Epithelial cell of proximal tubule (primary cell): ENCODE measurements at regions not wholly inside any gene's neighbourhood (a gene's known extent, or its start where the extent isn't known, plus 50 kb on each side); places are given as distances from the start of the nearest gene placed in this dataset.

Experiments used
- DNase-seq: peaks from one replicate; pipeline ENCODE4 v3.0.0-alpha.2; 2011; ENCODE audit warnings: low read depth
- H3K4me3 ChIP-seq: 2 replicates; pipeline ENCODE4 v1.5.1; 2011; ENCODE audit warnings: low read depth, mild to moderate bottlenecking, low read length
- CTCF ChIP-seq: conservative IDR thresholded peaks from 2 replicates; pipeline ENCODE4 v1.5.1; 2012; ENCODE audit warnings: low read depth, mild to moderate bottlenecking, low read length

- no peak overlapping the region for H3K4me3 ChIP-seq
- DNase-seq = no peak
- no peak for TF ChIP-seq CTCF
These were observed 311.9 kb upstream of the POT1 start for GRCh38 chr7:125241548-125241947.

GRCh38 chr7:125222596-125222995 lies 293.0 kb upstream of the POT1 start:
- no peak overlapping the region for H3K4me3 ChIP-seq
- no peak for TF ChIP-seq CTCF
- DNase-seq = no peak

GRCh38 chr7:125218076-125218475 lies 288.5 kb upstream of the POT1 start:
- no peak for TF ChIP-seq CTCF
- no peak for DNase-seq
- H3K4me3 ChIP-seq = no peak overlapping the region

GRCh38 chr7:125201002-125201401 lies 271.4 kb upstream of the POT1 start:
- no peak for TF ChIP-seq CTCF
- H3K4me3 ChIP-seq = no peak overlapping the region
- no peak for DNase-seq

- no peak for TF ChIP-seq CTCF
These were observed 268.2 kb upstream of the POT1 start for GRCh38 chr7:125197731-125198393.

GRCh38 chr7:125195156-125195555 lies 265.5 kb upstream of the POT1 start:
- no peak for TF ChIP-seq CTCF
- DNase-seq = no peak

More at GRCh38 chr7:125197731-125198393, 268.2 kb upstream of the POT1 start:
- DNase-seq = no peak
- H3K4me3 ChIP-seq = no peak overlapping the region

GRCh38 chr7:125193263-125193662 lies 263.6 kb upstream of the POT1 start:
- DNase-seq = no peak
- no peak overlapping the region for H3K4me3 ChIP-seq
- TF ChIP-seq CTCF = no peak

More at GRCh38 chr7:125195156-125195555, 265.5 kb upstream of the POT1 start:
- no peak overlapping the region for H3K4me3 ChIP-seq
